Smooth muscle cell (in vitro differentiated cells): ENCODE measurements at regions not wholly inside any gene's neighbourhood (a gene's known extent, or its start where the extent isn't known, plus 50 kb on each side); places are given as distances from the start of the nearest gene placed in this dataset.

Experiments
- DNase-seq: peaks from one replicate; lab custom pipeline; 2025; ENCODE audit not compliant: unreplicated experiment; lab: John Stamatoyannopoulos, UW
- H2AFZ ChIP-seq: fragments of 200-600 bp; sonication (generic); 2 replicates; pipeline ENCODE4 v1.6.0; 2016; ENCODE audit warnings: antibody characterized with exemption, low read depth, mild to moderate bottlenecking
- H3F3A ChIP-seq: fragments of 200-600 bp; sonication (generic); 2 replicates; pipeline ENCODE4 v1.6.0; 2017; ENCODE audit warnings: antibody characterized with exemption, low read depth
- H3K27ac ChIP-seq: fragments of 200-600 bp; sonication (generic); 2 replicates; pipeline ENCODE4 v1.5.1; 2016; ENCODE audit warnings: low read depth, mild to moderate bottlenecking
- H3K27me3 ChIP-seq: fragments of 200-600 bp; sonication (generic); 2 replicates; pipeline ENCODE4 v1.6.1; 2016; ENCODE audit warnings: low read depth, mild to moderate bottlenecking
- H3K36me3 ChIP-seq: fragments of 200-600 bp; sonication (generic); 2 replicates; pipeline ENCODE4 v1.5.1; 2016; ENCODE audit warnings: low read depth
- H3K4me1 ChIP-seq: fragments of 200-600 bp; sonication (generic); 2 replicates; pipeline ENCODE4 v1.5.1; 2016; ENCODE audit warnings: low read depth
- H3K4me2 ChIP-seq: fragments of 200-600 bp; sonication (generic); 2 replicates; pipeline ENCODE4 v1.6.0; 2016; ENCODE audit warnings: mild to moderate bottlenecking
- H3K4me3 ChIP-seq: fragments of 200-600 bp; sonication (generic); 2 replicates; pipeline ENCODE4 v1.5.1; 2016; ENCODE audit warnings: mild to moderate bottlenecking
- H3K79me2 ChIP-seq: fragments of 200-600 bp; sonication (generic); 2 replicates; pipeline ENCODE4 v1.6.0; 2016; ENCODE audit warnings: low read depth, mild to moderate bottlenecking
- H3K9ac ChIP-seq: fragments of 200-600 bp; sonication (generic); 2 replicates; pipeline ENCODE4 v1.6.0; 2016; ENCODE audit warnings: low read depth
- H3K9me3 ChIP-seq: fragments of 200-600 bp; sonication (generic); replicated peaks from 2 replicates; pipeline ENCODE4 v1.5.1; 2016; ENCODE audit warnings: low read depth
- H4K20me1 ChIP-seq: fragments of 200-600 bp; sonication (generic); 2 replicates; pipeline ENCODE4 v1.6.0; 2016; ENCODE audit warnings: low read depth
- CTCF ChIP-seq: fragments of 200-600 bp; sonication (generic); IDR thresholded peaks from 2 replicates; pipeline ENCODE4 v1.5.1; 2017; ENCODE audit warnings: borderline replicate concordance, mild to moderate bottlenecking, antibody characterized with exemption; ENCODE audit not compliant: insufficient read depth, poor library complexity, severe bottlenecking
- WGBS: methylation state at CpG from one replicate; pipeline ENCODE4 v1.1.7; 2016; ENCODE audit warnings: low lambda C conversion rate; 5-methylcytosine and 5-hydroxymethylcytosine counted together

DNA sequence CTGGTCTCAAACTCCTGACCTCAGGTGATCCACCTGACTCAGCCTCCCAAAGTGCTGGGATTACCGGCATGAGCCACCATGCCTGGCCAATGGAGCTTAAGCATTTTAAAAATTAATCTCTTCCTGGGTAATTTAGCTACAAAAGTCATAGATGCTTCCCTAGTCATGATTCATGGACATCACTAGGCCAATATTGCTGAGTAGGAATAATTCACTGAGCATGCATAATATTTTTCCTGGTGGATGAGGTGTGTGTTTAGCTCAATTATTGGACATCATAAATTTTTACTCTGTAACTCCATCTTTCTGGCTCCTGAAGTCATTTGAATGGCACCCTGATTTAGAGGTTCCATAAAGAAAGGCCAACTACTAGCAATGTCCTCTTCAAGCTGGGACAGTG is 512.9 kb upstream of the AGTR1 start:
- Histone ChIP-seq H3F3A (no peaks in the 10 kb centered on the region), H3K27ac (no peak overlapping the region), H2AFZ (no peak overlapping the region), H3K36me3 (no peaks in the 10 kb centered on the region), H3K4me1 (no peaks in the 10 kb centered on the region), H3K4me2 (no peak overlapping the region), H3K9ac (no peak overlapping the region), H3K4me3 (no peak overlapping the region), H3K79me2 (no peaks in the 10 kb centered on the region), H3K9me3 (no peaks in the 10 kb centered on the region), H4K20me1 (no peaks in the 10 kb centered on the region), H3K27me3 (no peaks in the 10 kb centered on the region)
- DNase-seq, result no peak
- WGBS, result 86% methylated on average over 1 of the region's 1 CpG
- no peak for TF ChIP-seq CTCF

- no peaks in the 10 kb centered on the region for H3K27me3 ChIP-seq
- no peak overlapping the region for H3K9ac ChIP-seq
- no peaks in the 10 kb centered on the region for H3K79me2 ChIP-seq
- no peaks in the 10 kb centered on the region for H3F3A ChIP-seq
- no peaks in the 10 kb centered on the region for H4K20me1 ChIP-seq
- no peak for DNase-seq
- H2AFZ ChIP-seq, result no peak overlapping the region
- H3K4me1 ChIP-seq, result no peaks in the 10 kb centered on the region
- H3K9me3 ChIP-seq, result no peaks in the 10 kb centered on the region
- H3K4me2 ChIP-seq, result no peak overlapping the region
- H3K4me3 ChIP-seq, result no peak overlapping the region
- H3K27ac ChIP-seq, result no peak overlapping the region
- no peaks in the 10 kb centered on the region for H3K36me3 ChIP-seq
- WGBS, result 73% methylated on average over 2 of the region's 2 CpGs
- TF ChIP-seq CTCF, result no peak
Measured at GRCh38 chr3:148186881-148187280, 510.8 kb upstream of the AGTR1 start.

DNA sequence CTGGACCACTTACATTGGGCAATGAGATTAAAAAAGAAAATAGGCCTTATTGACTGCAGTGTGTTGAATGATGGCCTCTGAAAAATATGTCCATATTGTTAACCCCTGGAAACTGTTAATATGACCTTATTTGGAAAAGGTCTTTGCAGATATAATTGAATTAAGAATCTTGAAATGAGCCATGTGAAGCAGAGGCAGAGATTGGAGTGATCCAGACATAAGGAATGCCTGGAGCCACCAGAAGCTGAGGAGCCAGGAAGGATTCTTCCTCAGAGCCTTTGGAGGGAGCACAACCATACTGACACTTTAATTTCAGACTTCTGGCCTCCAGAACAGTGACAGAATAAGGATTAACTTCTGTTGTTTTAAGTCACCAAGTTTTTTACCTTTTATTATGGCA is 510.4 kb upstream of the AGTR1 start:
- no peak for DNase-seq
- H3K27ac ChIP-seq, result no peak overlapping the region
- H3K9ac ChIP-seq, result no peak overlapping the region
- H3K27me3 ChIP-seq, result no peaks in the 10 kb centered on the region
- H3K36me3 ChIP-seq, result no peaks in the 10 kb centered on the region
- TF ChIP-seq CTCF, result no peak
- H2AFZ ChIP-seq, result no peak overlapping the region
- H3K9me3 ChIP-seq, result no peaks in the 10 kb centered on the region
- no peaks in the 10 kb centered on the region for H3F3A ChIP-seq
- H4K20me1 ChIP-seq, result no peaks in the 10 kb centered on the region
- H3K4me3 ChIP-seq, result no peak overlapping the region
- H3K4me1 ChIP-seq, result no peaks in the 10 kb centered on the region
- no peaks in the 10 kb centered on the region for H3K79me2 ChIP-seq
- no peak overlapping the region for H3K4me2 ChIP-seq

GRCh38 chr3:148190441-148190990 is 507.2 kb upstream of the AGTR1 start:
- H3K27ac ChIP-seq, result no peak overlapping the region
- no peaks in the 10 kb centered on the region for H3K79me2 ChIP-seq
- no peaks in the 10 kb centered on the region for H4K20me1 ChIP-seq
- TF ChIP-seq CTCF, result no peak
- DNase-seq, result no peak
- no peaks in the 10 kb centered on the region for H3K4me1 ChIP-seq
- H3F3A ChIP-seq, result no peaks in the 10 kb centered on the region
- no peaks in the 10 kb centered on the region for H3K36me3 ChIP-seq
- no peak overlapping the region for H3K4me2 ChIP-seq
- H3K9me3 ChIP-seq, result no peaks in the 10 kb centered on the region
- 15% methylated on average over 1 of the region's 1 CpG for WGBS
- no peaks in the 10 kb centered on the region for H3K27me3 ChIP-seq
- H3K9ac ChIP-seq, result no peak overlapping the region
- H3K4me3 ChIP-seq, result no peak overlapping the region
- H2AFZ ChIP-seq, result no peak overlapping the region
